ENCODE measurements at regions not wholly inside any gene's neighbourhood (a gene's known extent, or its start where the extent isn't known, plus 50 kb on each side); places are given as distances from the start of the nearest gene placed in this dataset.
A peak's percentile ranks its signal among the peaks of the same experiment; 100 is the strongest.
"Not testable (repeated sequence)": the region's sequence is repeated elsewhere in the genome, so short reads cannot be mapped to it uniquely, and the experiment has no call there.

GRCh38 chr16:63442246-63442645 is 1406.0 kb upstream of the CDH8 start:
- DNase-seq: no peak

- DNase-seq: no peak
Measured at GRCh38 chr16:63426275-63426870, 1390.1 kb upstream of the CDH8 start.

GRCh38 chr16:63422715-63423114 is 1386.5 kb upstream of the CDH8 start:
- DNase-seq: no peak

- no peak for DNase-seq
Measured at GRCh38 chr16:63416712-63417111, 1380.5 kb upstream of the CDH8 start.

- no peak for DNase-seq
Measured at GRCh38 chr16:63415014-63415413, 1378.8 kb upstream of the CDH8 start.

- no peak for DNase-seq
Measured at GRCh38 chr16:63410594-63410993, 1374.4 kb upstream of the CDH8 start.

GRCh38 chr16:63403792-63404191 is 1367.6 kb upstream of the CDH8 start:
- no peak for DNase-seq

- DNase-seq: not testable (repeated sequence)
Measured at GRCh38 chr16:63388277-63388676, 1352.0 kb upstream of the CDH8 start.

- no peak for DNase-seq
Measured at GRCh38 chr16:63385714-63386432, 1349.6 kb upstream of the CDH8 start.

- no peak for DNase-seq
Measured at GRCh38 chr16:63373744-63374143, 1337.5 kb upstream of the CDH8 start.

- DNase-seq: no peak
Measured at GRCh38 chr16:63372815-63373214, 1336.6 kb upstream of the CDH8 start.

- no peak for DNase-seq
Measured at GRCh38 chr16:63372283-63372682, 1336.0 kb upstream of the CDH8 start.

GRCh38 chr16:63365649-63366304 is 1329.5 kb upstream of the CDH8 start:
- DNase-seq: no peak

- DNase-seq: no peak
Measured at GRCh38 chr16:63363738-63364137, 1327.5 kb upstream of the CDH8 start.

GRCh38 chr16:63361032-63361624 is 1324.9 kb upstream of the CDH8 start:
- DNase-seq: peak in 4 of 51 donors; percentile 0 to 30 (median 1)

- no peak for DNase-seq
Measured at GRCh38 chr16:63349961-63350360, 1313.7 kb upstream of the CDH8 start.

- no peak for DNase-seq
Measured at GRCh38 chr16:63346000-63346399, 1309.8 kb upstream of the CDH8 start.

GRCh38 chr16:63337264-63337663 is 1301.0 kb upstream of the CDH8 start:
- DNase-seq: no peak

GRCh38 chr16:63331111-63331510 is 1294.9 kb upstream of the CDH8 start:
- no peak for DNase-seq

GRCh38 chr16:63326736-63327339 is 1290.6 kb upstream of the CDH8 start:
- no peak for DNase-seq

GRCh38 chr16:63323722-63324705 is 1287.8 kb upstream of the CDH8 start:
- no peak for DNase-seq

All from hypothalamus (tissue), 51 donors.